GM03348 (cell line): ENCODE measurements at regions not wholly inside any gene's neighbourhood (a gene's known extent, or its start where the extent isn't known, plus 50 kb on each side); places are given as distances from the start of the nearest gene placed in this dataset.
A peak's percentile ranks its signal among the peaks of the same experiment; 100 is the strongest.
"Not testable (repeated sequence)": the region's sequence is repeated elsewhere in the genome, so short reads cannot be mapped to it uniquely, and the experiment has no call there.

Experiments
- DNase-seq: peaks from one replicate; pipeline ENCODE4 v3.0.0; 2012; ENCODE audit warnings: low spot score

- DNase-seq = no peak
Observed at GRCh38 chr4:20122198-20122988, 129.3 kb upstream of the SLIT2 start.

DNA sequence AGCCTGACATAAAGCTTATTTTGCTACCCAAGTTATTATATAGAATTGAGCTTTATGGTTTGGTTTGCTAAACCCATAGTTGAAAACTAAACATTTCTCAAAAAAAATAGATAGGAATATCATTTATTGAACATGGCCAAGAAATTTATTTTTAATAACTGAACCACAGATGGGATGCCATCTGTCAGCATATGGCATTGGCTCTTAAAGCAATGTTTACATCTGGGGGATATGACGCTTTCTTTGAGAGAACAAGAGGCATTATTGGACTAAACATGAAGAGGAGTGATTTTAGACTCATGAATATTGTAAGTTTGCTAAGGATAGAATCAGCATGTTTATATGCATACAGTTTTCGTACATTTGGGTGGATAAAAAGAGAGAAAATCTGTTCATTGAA is 132.6 kb upstream of the SLIT2 start:
- DNase-seq = no peak

- no peak for DNase-seq
Observed at GRCh38 chr4:20109391-20109790, 142.3 kb upstream of the SLIT2 start.

GRCh38 chr4:20106921-20107320 is 144.8 kb upstream of the SLIT2 start:
- no peak for DNase-seq

DNA sequence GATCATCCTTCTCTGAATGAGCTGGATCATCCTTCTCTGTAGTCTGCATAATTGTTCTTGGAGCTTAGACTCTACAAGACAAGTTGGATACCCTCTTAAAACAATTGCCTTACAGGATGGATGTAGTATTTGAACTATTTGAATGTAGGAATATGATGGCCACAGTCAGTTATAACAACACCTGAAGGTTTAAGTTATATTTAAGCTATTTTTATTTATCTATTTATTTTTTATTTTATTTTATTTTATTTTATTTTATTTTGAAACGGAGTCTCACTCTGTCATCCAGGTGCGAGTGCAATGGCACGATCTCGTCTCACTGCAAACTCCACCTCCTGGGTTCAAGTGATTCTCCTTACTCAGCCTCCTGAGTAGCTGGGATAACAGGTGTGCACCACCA is 149.9 kb upstream of the SLIT2 start:
- DNase-seq = no peak

GRCh38 chr4:20096911-20097310 is 154.8 kb upstream of the SLIT2 start:
- DNase-seq = no peak

DNA sequence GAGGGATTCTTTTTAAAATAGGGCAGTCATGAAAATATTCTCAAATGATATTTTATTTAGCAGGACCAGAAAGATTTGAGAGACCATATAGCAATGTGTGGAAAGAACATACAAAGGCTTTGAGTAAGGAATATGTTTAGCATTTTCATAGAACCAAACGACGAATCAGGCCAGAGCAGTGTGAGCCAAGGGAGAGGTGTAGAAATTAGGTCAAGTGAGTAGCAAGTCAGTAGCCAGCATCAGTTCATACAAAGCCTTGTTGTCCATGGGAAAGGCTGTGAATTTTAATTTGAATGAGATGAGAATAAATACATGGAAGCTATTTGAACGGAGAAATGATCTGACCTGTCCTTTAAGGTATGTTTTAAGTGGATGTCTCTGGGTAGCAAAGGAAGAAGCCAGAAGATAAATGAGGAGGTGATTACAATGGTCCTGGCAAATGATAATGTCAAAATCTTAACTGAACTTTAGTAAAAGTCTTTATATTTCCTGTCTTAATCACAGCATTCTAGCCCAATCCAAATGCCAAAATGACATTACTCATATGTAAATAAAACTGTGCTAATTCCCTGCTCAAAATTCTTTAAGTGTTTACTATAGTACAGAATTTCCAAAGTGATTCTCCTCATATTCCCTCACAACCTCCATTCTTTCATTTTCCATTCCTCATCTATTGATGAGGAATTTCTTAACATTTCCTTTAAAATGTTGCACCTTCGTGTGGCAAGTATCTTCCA is 155.7 kb upstream of the SLIT2 start:
- no peak for DNase-seq

DNA sequence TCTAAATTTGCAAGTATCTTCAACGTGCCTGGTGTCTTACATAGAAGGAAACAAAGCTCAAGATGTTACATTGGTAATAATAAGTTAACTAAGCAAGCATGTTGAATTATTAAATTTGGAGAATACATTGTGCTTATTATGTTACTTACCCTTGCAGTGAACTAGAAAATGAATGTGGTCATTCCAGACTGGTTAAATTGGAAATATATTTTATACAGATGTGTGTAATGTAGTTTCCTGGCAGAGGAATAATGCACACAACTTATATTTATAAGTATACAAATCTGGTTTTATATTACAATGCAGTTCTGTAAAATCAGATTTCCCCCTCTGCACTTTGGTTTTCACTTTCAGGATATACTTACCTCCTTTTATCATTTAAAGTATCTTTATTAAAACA is 159.9 kb upstream of the SLIT2 start:
- DNase-seq = no peak

DNA sequence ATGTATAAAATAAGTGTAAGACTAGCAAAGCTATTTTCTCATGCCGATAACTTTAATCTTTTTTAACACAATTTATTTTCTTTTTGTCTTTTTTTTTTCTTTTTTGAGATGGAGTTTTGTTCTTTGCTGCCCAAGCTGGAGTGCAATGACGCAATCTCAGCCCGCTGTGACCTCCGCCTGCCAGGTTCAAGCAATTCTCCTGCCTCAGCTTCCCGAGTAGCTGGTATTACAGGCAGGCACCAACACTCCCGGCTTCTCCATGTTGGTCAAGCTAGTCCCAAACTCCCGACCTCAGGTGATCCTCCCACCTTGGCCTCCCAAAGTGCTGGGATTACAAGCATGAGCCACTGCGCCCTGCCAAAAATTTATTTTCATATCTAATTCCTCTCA is 164.2 kb upstream of the SLIT2 start:
- no peak for DNase-seq

DNA sequence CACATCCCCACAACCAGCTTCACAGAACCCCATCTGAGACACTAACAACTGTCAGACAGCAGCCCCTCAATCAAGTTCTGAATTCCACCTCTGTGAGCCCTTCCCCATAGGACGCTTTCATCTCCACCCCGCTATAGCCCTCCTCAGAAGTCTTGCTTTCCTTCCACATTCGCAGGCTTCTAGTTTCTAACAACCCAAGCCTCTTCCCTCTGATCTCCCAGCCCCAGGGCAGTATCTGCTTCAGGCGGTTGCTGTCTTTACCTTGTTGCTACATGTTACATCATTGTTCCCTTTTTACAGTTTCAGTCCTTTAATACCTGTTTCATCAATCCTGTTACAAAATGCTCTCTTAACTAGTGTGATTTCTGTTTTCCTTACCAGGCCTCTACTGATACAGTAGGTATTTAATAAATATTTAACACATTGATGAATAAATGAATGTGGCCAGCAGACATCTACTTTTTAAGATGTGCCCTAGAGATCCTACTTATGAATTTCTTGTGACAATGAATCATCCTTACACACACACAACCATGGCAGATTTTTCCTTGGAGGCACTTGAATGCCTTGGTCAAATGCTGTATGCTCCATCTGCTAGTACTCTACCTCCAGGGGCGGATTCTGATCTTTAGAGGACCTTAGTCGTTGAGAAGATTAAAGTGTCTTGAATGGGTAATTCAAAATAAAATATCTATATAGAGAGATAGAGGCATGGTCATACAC is 164.7 kb upstream of the SLIT2 start:
- DNase-seq = peak; percentile 2

DNA sequence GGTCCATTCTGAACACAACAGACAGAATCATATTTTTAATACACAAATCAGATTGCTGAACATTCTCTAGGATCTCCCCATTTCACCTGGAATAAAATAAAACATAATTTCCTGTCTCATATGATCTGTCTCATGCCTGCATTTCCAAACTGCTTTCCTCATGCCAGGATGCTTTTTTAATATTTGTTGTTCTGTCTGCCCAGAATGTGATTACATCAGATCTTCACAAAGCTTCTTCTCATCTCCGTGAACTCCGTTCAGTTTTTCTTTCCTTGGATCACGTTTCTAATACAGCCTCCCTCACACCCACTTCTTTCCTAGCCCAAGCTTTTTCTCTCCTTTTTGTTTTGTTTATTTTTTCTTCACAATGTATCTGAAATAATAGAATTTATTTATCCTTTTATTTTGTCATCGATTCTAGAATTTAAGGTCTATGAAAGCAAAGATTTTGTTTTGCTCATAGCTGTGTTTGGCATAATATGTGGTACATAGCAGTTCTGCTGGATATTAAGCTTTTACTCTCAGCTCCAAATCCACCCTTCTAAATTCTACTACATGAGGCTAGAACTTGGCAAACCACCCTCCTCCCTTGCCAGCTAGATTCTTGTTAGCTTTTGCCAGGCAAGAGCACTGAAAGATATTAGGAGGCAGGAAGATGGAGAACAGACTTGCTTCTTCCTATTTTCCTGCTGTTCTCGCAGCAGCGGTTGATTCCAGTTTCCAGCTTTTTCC is 165.5 kb upstream of the SLIT2 start:
- peak; percentile 21 for DNase-seq

DNA sequence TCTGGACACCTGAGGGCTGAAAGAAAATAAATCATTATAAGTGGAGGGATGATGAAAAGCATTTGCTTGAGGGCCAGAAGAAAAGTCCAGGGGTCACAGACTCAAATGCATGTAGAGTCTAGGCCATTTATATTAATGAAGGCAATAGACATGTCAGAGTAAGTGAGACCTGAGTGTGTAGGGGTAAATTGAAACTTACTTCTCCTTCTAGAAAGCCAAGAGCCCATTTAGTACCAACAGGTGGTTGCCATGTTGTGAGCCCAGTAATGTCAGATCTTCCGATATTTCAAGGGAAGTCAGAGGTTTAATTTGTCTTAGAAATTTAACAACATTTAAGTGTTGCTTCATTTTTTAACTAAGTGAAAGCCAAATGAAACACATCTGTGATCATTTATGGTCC is 166.1 kb upstream of the SLIT2 start:
- DNase-seq = no peak

GRCh38 chr4:20085156-20085555 is 166.5 kb upstream of the SLIT2 start:
- no peak for DNase-seq

- no peak for DNase-seq
Observed at GRCh38 chr4:20084488-20084887, 167.2 kb upstream of the SLIT2 start.

DNA sequence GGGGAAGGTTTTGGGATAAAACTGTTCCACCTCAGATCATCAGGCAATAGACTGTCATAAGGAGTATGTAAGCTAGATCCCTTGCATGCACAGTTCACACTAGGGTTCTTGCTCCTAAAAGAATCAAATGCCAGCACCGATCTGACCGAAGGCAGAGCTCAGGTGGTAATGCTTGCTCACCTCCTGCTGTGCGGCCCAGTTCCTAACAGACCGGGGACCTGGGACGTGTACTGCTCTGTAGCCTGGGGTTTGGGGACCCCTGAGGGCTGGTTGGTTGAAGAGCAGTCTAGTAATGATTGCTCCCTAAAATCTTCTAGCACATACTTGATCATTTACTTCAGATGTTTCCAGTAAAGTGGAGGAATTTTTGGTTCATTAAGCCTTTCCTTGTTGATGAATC is 173.1 kb upstream of the SLIT2 start:
- no peak for DNase-seq

DNA sequence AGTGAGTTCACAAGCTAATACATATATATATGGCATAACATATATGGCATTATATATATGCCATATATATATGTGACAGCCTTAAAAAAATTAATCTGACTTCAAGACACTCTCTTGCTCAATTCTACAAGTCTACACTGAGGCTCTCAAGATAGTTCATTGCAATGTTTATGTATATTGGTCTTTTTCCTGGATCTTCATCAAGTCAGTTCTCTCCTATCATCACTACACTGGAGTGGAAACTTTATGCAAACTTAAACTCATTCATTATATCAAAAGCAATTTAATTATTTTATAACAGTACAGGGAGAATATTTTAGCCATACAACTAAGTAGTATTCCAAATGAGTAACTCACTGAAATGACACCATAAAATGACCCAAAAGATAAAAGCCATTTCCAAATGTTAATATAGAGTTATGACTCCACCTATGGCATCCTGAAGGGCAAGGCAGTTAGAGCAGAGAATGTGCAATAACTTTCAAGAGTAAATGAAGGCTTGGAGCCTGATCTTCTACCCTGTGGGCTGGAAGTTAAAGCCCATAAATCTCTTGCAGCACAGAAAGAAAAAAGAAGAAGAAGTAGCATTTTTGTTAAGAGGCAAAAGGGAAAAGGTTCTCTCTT is 176.3 kb upstream of the SLIT2 start:
- no peak for DNase-seq

GRCh38 chr4:20074450-20074849 is 177.3 kb upstream of the SLIT2 start:
- no peak for DNase-seq

GRCh38 chr4:20065952-20066351 is 185.8 kb upstream of the SLIT2 start:
- no peak for DNase-seq

DNA sequence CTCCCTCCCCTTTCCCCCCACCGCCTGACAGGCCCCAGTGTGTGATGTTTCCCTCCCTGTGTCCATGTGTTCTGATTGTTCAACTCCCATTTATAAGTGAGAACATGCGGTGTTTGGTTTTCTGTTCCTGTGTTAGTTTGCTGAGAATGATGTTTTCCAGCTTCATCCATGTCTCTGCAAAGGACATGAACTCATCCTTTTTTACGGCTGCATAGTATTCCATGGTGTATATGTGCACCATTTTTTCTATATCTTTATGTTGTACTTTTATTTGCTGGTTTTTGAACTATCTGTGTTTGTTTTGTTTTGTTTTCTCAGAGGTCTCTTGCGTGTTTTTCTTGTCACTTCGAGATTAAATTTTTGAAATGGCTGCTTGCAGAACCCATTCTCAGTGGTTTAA is 188.8 kb upstream of the SLIT2 start:
- DNase-seq = not testable (repeated sequence)

DNA sequence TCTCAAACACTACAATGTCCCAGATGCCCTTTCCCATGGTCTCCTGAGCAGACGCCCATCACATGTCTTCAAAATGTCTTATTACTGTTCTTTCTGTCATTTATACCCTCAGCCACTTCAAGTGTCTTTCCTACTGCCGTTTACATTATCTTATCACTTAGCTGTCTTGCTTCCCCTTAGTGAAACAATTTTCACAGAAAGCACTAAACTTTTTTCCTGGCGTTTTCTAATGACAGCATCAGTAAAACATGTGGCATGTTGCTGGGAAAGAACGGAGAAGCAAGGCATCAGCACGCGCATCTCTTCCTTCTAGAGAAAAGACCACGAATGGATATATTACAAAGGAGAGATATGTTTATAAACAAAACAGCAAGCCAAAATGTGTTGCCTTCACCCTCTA is 189.7 kb upstream of the SLIT2 start:
- DNase-seq = no peak

GRCh38 chr4:20050768-20051167 is 200.9 kb upstream of the SLIT2 start:
- no peak for DNase-seq

DNA sequence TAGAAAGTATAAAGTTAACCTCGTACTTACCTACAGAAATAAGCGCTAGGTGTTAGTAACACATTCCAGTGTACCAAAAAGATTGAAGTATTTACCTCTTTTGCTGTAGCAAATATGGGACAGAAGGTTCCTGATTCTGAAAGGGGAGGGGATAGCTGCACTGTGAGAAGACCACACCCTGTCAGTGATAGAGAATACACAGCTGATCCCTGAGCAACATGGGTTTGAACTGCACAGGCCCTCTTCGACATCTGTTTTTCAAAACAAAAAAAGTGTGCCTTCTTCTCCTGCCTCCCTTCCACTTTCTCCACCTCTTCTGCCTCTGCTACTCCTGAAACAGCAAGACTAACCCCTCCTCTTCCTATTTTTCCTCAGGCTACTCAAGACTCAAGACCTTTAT is 201.8 kb upstream of the SLIT2 start:
- no peak for DNase-seq
